DND-41 (cell line): ENCODE measurements at regions not wholly inside any gene's neighbourhood (a gene's known extent, or its start where the extent isn't known, plus 50 kb on each side); places are given as distances from the start of the nearest gene placed in this dataset.

Experiments
- CTCF ChIP-seq: IDR thresholded peaks from 2 replicates; pipeline ENCODE4 v1.5.1; 2012; ENCODE audit warnings: borderline replicate concordance, low read length, moderate library complexity, mild to moderate bottlenecking; ENCODE audit not compliant: poor library complexity, severe bottlenecking; ENCODE audit errors: extremely low read depth
- EZH2 ChIP-seq: IDR thresholded peaks from 3 replicates; pipeline ENCODE4 v1.6.1; 2012; ENCODE audit warnings: borderline replicate concordance, low read depth, mild to moderate bottlenecking, moderate library complexity, low read length, inconsistent platforms; ENCODE audit not compliant: severe bottlenecking

- TF ChIP-seq CTCF = no peak
- TF ChIP-seq EZH2 = no peak
These were observed 421.0 kb downstream of the RND3 start for GRCh38 chr2:150066490-150066889.
